ENCODE measurements at regions not wholly inside any gene's neighbourhood (a gene's known extent, or its start where the extent isn't known, plus 50 kb on each side); places are given as distances from the start of the nearest gene placed in this dataset.

DNA sequence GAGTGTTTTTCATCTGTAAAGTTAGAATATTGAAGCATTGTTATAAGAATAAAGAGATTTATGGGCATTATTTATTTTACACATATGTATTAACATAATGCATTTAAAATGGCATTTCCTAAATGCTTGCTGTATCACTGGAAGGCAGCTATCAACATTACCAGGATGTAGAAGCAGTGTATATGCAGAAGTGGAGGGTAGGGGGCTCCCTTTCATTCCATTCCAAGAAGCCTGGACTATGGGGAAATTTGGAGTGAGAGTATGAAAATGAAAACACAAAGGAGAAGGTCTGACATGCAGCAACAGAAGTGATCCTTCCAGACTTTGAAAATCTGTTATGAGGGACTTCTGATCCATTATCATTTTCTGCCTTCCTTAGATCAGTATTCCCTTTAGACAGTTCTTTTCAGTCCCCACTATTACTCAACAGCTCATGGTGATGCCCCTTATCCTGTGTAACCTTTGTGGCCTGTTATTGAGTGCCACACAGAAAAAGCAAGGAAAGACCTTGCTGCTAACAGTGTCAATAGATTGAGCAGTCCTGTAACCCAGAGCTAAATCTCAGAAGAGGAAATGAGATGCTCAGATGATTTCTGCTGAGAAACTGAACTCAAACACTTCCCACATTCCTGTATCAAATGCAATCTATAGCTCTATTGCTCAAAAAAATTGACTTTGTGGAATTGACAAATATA lies 216.6 kb downstream of the HNMT start:
- TF ChIP-seq, protein P1, sequence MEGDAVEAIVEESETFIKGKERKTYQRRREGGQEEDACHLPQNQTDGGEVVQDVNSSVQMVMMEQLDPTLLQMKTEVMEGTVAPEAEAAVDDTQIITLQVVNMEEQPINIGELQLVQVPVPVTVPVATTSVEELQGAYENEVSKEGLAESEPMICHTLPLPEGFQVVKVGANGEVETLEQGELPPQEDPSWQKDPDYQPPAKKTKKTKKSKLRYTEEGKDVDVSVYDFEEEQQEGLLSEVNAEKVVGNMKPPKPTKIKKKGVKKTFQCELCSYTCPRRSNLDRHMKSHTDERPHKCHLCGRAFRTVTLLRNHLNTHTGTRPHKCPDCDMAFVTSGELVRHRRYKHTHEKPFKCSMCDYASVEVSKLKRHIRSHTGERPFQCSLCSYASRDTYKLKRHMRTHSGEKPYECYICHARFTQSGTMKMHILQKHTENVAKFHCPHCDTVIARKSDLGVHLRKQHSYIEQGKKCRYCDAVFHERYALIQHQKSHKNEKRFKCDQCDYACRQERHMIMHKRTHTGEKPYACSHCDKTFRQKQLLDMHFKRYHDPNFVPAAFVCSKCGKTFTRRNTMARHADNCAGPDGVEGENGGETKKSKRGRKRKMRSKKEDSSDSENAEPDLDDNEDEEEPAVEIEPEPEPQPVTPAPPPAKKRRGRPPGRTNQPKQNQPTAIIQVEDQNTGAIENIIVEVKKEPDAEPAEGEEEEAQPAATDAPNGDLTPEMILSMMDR (IDR thresholded peaks at IDR 0.05) = no peak
- TF ChIP-seq POLR2A (IDR thresholded peaks at IDR 0.05) = no peak

All from Peyer's patch (tissue), 4 donors.